LNCaP clone FGC (cell line): ENCODE measurements at regions not wholly inside any gene's neighbourhood (a gene's known extent, or its start where the extent isn't known, plus 50 kb on each side); places are given as distances from the start of the nearest gene placed in this dataset.

ENCODE experiments used
- DNase-seq: peaks from one replicate; pipeline ENCODE4 v3.0.0-alpha.2; 2011; ENCODE audit warnings: low read depth
- H3K4me3 ChIP-seq: 2 replicates; pipeline ENCODE4 v1.5.1; 2011; ENCODE audit warnings: mild to moderate bottlenecking, low read depth, low read length, control low read depth
- TF ChIP-seq, protein P1 (sequence below): IDR thresholded peaks from 2 replicates; pipeline ENCODE4 v1.5.1; 2012; ENCODE audit warnings: mild to moderate bottlenecking; ENCODE audit not compliant: control insufficient read depth, insufficient read depth; ENCODE audit errors: extremely low read depth

DNA sequence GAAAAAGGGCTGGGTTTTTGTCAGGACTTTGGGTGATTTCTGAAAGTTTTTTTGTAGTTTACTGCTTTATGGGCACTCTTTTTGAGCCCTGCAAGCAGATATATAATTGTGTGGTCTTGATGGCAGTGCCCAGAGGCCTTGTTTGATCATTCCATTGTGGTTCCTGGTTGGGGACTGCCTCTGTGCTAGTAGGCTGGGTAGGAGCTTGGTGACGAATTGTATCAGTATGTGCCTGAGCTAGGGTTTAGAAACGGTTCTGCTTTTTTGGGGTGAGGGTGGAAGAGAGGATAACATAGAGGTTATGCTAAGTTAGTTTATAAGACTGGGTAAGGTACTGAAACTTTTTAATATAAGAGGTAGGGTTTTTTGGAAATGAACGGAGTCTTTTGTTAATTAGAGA, 139.7 kb upstream of the ETV3 start:
- TF ChIP-seq, protein P1, sequence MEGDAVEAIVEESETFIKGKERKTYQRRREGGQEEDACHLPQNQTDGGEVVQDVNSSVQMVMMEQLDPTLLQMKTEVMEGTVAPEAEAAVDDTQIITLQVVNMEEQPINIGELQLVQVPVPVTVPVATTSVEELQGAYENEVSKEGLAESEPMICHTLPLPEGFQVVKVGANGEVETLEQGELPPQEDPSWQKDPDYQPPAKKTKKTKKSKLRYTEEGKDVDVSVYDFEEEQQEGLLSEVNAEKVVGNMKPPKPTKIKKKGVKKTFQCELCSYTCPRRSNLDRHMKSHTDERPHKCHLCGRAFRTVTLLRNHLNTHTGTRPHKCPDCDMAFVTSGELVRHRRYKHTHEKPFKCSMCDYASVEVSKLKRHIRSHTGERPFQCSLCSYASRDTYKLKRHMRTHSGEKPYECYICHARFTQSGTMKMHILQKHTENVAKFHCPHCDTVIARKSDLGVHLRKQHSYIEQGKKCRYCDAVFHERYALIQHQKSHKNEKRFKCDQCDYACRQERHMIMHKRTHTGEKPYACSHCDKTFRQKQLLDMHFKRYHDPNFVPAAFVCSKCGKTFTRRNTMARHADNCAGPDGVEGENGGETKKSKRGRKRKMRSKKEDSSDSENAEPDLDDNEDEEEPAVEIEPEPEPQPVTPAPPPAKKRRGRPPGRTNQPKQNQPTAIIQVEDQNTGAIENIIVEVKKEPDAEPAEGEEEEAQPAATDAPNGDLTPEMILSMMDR = no peak
- DNase-seq = no peak
- no peak overlapping the region for H3K4me3 ChIP-seq

DNA sequence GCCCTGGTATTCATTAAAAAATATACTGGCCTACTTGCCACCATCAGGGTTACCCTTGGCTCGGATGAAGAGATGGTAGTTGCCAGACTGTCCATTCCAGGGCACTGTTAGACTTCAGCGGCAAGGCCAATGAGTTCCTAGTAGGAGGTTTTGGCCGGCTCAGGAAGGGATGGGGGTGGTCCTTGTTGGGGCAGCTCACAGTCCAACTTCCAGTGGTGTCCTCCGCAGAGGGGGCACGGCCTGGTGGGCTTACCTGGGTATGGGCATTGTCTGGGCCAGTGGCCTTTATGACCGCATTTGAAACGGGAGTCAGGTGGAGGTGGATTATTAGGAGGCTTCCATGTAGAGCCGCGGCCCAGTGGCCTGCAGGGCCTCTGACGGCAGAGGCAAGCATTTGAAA, 139.1 kb upstream of the ETV3 start:
- TF ChIP-seq, protein P1 = no peak
- no peak for DNase-seq
- no peak overlapping the region for H3K4me3 ChIP-seq

DNA sequence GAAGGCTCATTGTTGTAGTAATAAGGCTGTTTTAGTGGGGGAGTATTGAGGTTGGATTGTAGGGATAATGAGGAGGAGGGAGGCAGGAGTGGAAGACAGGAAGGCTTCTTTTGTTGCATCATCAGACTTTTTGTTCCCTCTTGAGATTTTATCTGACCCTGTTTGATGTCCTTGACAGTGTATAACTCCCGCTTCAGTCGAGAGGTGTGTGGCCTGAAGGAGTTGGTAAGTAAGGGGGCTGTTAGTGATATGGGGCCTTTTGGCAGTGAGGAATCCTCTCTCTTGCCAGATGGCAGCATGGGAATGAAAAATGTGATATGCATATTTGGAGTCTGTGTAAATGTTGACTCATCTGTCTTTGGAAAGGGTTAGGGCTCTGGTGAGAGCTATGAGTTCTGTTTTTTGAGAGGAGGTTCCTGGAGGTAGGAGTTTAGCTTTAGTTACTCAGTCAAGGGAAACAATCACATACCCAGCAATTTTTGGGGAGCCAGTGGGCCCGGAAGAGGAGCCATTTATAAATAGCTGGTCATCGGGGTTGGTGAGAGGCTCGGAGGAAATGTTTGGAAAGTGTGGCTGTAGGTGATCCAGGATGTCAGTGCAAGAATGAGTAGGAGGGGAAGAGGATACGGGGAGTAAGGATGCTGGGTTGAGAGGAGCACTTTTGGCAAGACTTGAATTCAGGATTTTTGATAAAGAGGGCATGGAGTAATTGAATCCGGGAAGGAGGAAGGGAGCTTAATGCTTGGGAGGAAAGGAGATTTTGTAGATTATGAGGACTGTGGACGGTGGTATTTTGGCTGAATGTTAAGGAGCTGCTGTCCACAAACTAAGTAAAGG, 136.7 kb upstream of the ETV3 start:
- H3K4me3 ChIP-seq = no peak overlapping the region
- TF ChIP-seq, protein P1 = no peak
- no peak for DNase-seq

DNA sequence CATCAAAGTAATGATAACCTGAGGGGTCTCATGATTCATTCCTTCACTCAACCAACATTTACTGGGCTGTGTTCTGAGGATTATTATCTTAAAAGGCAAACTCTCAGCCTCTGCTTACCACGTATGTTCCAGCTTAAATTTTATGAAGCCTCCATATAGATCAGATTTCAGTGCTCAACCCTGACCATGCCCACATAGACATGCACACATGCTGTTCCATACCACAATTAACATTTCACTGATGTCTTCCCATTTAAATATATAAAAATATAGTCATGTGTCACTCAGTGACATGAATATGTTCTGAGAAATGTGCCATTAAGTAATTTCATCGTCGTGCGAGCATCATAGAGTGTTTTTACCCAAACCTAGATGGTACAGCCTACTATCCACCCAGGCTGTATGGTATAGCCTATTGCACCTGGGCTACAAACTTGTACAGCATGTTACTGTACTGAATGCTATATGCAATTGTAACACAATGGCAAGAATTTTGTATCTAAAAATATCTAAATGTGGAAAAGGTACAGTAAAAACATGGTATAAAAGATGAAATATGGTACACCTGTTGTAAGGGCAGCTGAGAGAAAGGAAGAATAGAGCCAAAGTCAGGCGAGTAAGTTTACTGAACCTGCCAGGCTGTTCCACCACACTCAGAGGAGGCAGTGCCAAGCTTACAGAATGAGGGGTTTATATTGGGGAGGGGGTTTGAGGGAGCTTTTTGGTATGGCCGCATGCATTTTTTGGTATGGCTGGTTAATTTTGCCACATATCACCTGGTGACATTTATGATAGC, 134.7 kb upstream of the ETV3 start:
- H3K4me3 ChIP-seq = no peak overlapping the region
- TF ChIP-seq, protein P1 = no peak
- DNase-seq = no peak

DNA sequence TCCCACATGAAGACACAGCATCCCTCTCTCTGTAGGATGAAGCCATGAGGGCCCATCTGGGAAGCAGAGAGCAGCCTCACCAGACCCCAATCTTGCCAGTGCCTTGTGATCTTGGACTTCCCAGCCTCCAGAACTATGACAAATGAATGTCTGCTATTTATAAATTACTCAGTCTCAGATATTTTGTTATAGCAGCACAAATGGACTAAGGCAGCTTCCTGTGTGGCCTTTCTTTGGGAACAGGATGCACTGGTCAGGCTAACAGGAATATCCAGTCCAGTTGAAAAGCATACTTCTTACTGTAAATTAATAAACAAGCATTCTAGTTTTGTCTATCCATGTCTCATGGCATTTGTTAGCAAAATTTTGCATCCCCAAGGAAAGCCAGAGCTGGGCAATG, 134.1 kb upstream of the ETV3 start:
- TF ChIP-seq, protein P1 = no peak
- no peak overlapping the region for H3K4me3 ChIP-seq
- no peak for DNase-seq

DNA sequence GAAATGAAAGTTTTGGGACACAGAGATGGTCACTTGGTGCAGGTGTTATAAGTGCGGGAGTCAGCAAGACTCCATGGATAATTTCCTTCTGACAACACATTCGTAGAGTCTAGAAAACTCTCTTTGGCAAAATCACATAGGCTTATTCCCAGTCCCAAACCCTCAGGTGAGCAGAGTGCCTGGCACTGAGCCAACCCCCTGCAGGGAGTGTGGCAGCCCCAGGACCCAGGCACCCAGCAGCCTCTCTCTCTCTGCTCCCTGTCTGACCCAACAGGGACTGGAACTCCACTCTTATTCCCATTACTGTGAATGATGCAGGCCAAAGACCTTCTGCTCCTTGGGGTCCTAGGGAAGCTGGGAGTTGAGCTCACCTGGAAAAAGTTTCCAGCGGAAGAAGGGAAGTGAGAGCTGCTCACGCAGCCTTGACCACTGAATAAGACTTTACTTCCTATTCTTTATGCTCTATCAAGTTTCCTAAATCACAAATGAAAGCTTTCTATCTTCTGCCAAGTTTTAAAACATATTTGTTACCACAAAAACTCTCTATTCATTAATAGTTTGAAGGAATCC, 132.6 kb upstream of the ETV3 start:
- TF ChIP-seq, protein P1 = no peak
- no peak overlapping the region for H3K4me3 ChIP-seq
- DNase-seq = no peak
